ENCODE measurements at regions not wholly inside any gene's neighbourhood (a gene's known extent, or its start where the extent isn't known, plus 50 kb on each side); places are given as distances from the start of the nearest gene placed in this dataset.
A peak's percentile ranks its signal among the peaks of the same experiment; 100 is the strongest.
"Not testable (repeated sequence)": the region's sequence is repeated elsewhere in the genome, so short reads cannot be mapped to it uniquely, and the experiment has no call there.

DNA sequence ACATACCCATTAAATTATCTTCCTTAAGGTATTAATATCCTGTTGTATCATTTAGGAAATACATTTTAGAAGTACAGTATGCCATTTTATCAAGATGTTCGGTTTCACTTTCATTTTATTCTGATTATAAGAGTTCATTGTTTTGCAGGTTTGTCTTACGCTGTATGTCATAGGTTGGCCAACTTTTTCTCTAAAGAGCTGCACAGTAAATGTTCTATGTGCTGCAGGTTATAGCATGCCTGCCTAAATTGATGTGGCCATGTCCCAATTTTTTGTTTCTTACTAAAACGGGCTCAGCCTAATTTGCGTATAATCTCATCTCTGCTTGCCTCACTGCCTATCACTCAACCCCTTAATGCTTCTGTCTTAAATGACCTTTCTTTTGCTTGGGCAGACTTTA is 126.4 kb downstream of the USP22 start:
- Histone ChIP-seq H3K4ac (ENCODE audit: low read depth, low read length) (no peak overlapping the region), H3K9ac (ENCODE audit: extremely low read depth, insufficient read length, low read length) (no peak overlapping the region), H3K9me3 (ENCODE audit: control insufficient read depth, low read depth, low read length) (no peaks in the 10 kb centered on the region), H4K91ac (ENCODE audit: insufficient read length, low read depth, low read length) (no peak overlapping the region), H2BK15ac (ENCODE audit: low read depth, low read length) (no peak overlapping the region), H3K23me2 (ENCODE audit: insufficient read length, low read depth, low read length, poor library complexity, severe bottlenecking) (no peaks in the 10 kb centered on the region), H4K20me1 (ENCODE audit: control insufficient read depth, insufficient read depth, insufficient read length) (no peaks in the 10 kb centered on the region), H3K56ac (ENCODE audit: insufficient read length, low read depth, low read length) (no peak overlapping the region), H2BK120ac (ENCODE audit: low read depth, low read length, poor library complexity, severe bottlenecking) (no peak overlapping the region), H3T11ph (ENCODE audit: low read length) (no peak overlapping the region), H2BK20ac (ENCODE audit: low read depth, low read length, poor library complexity, severe bottlenecking) (no peak overlapping the region), H2BK12ac (ENCODE audit: insufficient read length, low read depth, low read length) (no peak overlapping the region), H4K8ac (replicated peaks; ENCODE audit: insufficient read length, low read depth, low read length) (no peak overlapping the region), H3K79me1 (ENCODE audit: insufficient read depth, low read depth, low read length, poor library complexity, severe bottlenecking) (no peaks in the 10 kb centered on the region), H3K4me1 (ENCODE audit: insufficient read depth, low read length) (no peaks in the 10 kb centered on the region), H3K18ac (ENCODE audit: insufficient read length, low read depth, low read length) (no peak overlapping the region), H2AFZ (ENCODE audit: low read length) (no peak overlapping the region), H2AK5ac (ENCODE audit: insufficient read length, low read length) (no peak overlapping the region), H3K79me2 (ENCODE audit: insufficient read depth, low read length) (no peaks in the 10 kb centered on the region), H3K27me3 (ENCODE audit: insufficient read depth, low read length) (no peaks in the 10 kb centered on the region), H2BK5ac (ENCODE audit: insufficient read length, low read length) (no peak overlapping the region), H4K5ac (ENCODE audit: insufficient read length, low read depth, low read length) (no peak overlapping the region), H3K23ac (ENCODE audit: insufficient read length, low read depth, low read length) (no peak overlapping the region), H3K27ac (ENCODE audit: insufficient read length, low read depth, low read length) (no peak overlapping the region), H3K14ac (ENCODE audit: insufficient read depth, low read length) (no peak overlapping the region), H3K4me2 (ENCODE audit: insufficient read depth, insufficient read length, low read length) (no peak overlapping the region)
- Mint-ChIP-seq H3K27me3 (ENCODE audit: low read depth) (no peaks in the 10 kb centered on the region; the same call in 1 of the 2 replicates), H3K9me3 (peaks cover 10 to 12% of the 10 kb centered on the region in 2 experiments), H3K4me1 (peaks cover 17 to 21% of the 10 kb centered on the region in 2 experiments; a peak in 3 of 4 replicates), H3K27ac (peak overlapping the region in 1 of 3 experiments; percentile 22; a peak in 1 of 7 replicates), H3K36me3 (ENCODE audit: insufficient read depth in 1 of 3, low read depth in 3 of 3) (peaks cover 8 to 16% (median 8%) of the 10 kb centered on the region in 3 experiments), H3K4me3 (no peak overlapping the region)
- TF ChIP-seq, protein P1, sequence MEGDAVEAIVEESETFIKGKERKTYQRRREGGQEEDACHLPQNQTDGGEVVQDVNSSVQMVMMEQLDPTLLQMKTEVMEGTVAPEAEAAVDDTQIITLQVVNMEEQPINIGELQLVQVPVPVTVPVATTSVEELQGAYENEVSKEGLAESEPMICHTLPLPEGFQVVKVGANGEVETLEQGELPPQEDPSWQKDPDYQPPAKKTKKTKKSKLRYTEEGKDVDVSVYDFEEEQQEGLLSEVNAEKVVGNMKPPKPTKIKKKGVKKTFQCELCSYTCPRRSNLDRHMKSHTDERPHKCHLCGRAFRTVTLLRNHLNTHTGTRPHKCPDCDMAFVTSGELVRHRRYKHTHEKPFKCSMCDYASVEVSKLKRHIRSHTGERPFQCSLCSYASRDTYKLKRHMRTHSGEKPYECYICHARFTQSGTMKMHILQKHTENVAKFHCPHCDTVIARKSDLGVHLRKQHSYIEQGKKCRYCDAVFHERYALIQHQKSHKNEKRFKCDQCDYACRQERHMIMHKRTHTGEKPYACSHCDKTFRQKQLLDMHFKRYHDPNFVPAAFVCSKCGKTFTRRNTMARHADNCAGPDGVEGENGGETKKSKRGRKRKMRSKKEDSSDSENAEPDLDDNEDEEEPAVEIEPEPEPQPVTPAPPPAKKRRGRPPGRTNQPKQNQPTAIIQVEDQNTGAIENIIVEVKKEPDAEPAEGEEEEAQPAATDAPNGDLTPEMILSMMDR (conservative IDR thresholded peaks at IDR 0.05), result no peak
- no CpG with 5 or more reads among the region's 4 CpGs for WGBS (ENCODE audit: extremely low coverage, insufficient read length, low lambda C conversion rate)
- no peak for DNase-seq

DNA sequence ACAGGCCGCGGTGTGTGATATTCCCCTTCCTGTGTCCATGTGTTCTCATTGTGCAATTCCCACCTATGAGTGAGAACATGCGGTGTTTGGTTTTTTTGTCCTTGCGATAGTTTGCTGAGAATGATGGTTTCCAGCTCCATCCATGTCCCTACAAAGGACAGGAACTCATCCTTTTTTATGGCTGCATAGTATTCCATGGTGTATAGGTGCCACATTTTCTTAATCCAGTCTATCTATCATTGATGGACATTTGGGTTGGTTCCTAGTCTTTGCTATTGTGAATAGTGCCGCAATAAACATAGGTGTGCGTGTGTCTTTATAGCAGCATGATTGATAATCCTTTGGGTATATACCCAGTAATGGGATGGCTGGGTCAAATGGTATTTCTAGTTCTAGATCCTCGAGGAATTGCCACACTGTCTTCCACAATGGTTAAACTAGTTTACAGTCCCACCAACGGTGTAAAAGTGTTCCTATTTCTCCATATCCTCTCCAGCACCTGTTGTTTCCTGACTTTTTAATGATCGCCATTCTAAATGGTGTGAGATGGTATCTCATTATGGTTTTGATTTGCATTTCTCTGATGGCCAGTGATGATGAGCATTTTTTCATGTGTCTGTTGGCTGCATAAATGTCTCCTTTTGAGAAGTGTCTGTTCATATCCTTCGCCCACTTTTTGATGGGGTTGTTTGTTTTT is 125.1 kb downstream of the USP22 start:
- not testable (repeated sequence) for H3T11ph ChIP-seq (ENCODE audit: low read length); H2BK20ac ChIP-seq (ENCODE audit: low read depth, low read length, poor library complexity, severe bottlenecking); H4K91ac ChIP-seq (ENCODE audit: insufficient read length, low read depth, low read length); H3K27ac Mint-ChIP-seq; H3K79me1 ChIP-seq (ENCODE audit: insufficient read depth, low read depth, low read length, poor library complexity, severe bottlenecking); H2BK120ac ChIP-seq (ENCODE audit: low read depth, low read length, poor library complexity, severe bottlenecking); H3K9me3 ChIP-seq (ENCODE audit: control insufficient read depth, low read depth, low read length); H2AFZ ChIP-seq (ENCODE audit: low read length); H3K4ac ChIP-seq (ENCODE audit: low read depth, low read length); H3K23ac ChIP-seq (ENCODE audit: insufficient read length, low read depth, low read length); H3K27me3 Mint-ChIP-seq (ENCODE audit: low read depth); H3K56ac ChIP-seq (ENCODE audit: insufficient read length, low read depth, low read length); H3K4me1 ChIP-seq (ENCODE audit: insufficient read depth, low read length); H3K4me3 Mint-ChIP-seq; H4K5ac ChIP-seq (ENCODE audit: insufficient read length, low read depth, low read length); H3K27ac ChIP-seq (ENCODE audit: insufficient read length, low read depth, low read length); DNase-seq; H3K79me2 ChIP-seq (ENCODE audit: insufficient read depth, low read length); H4K20me1 ChIP-seq (ENCODE audit: control insufficient read depth, insufficient read depth, insufficient read length); H2BK5ac ChIP-seq (ENCODE audit: insufficient read length, low read length); H2AK5ac ChIP-seq (ENCODE audit: insufficient read length, low read length); H3K23me2 ChIP-seq (ENCODE audit: insufficient read length, low read depth, low read length, poor library complexity, severe bottlenecking); H2BK12ac ChIP-seq (ENCODE audit: insufficient read length, low read depth, low read length); H4K8ac ChIP-seq (replicated peaks; ENCODE audit: insufficient read length, low read depth, low read length); H3K9ac ChIP-seq (ENCODE audit: extremely low read depth, insufficient read length, low read length); H3K27me3 ChIP-seq (ENCODE audit: insufficient read depth, low read length); H3K4me2 ChIP-seq (ENCODE audit: insufficient read depth, insufficient read length, low read length); H2BK15ac ChIP-seq (ENCODE audit: low read depth, low read length); H3K14ac ChIP-seq (ENCODE audit: insufficient read depth, low read length); H3K18ac ChIP-seq (ENCODE audit: insufficient read length, low read depth, low read length)
- peaks cover 8 to 16% (median 8%) of the 10 kb centered on the region in 3 experiments for H3K36me3 Mint-ChIP-seq (ENCODE audit: insufficient read depth in 1 of 3, low read depth in 3 of 3)
- no CpG with 5 or more reads among the region's 10 CpGs for WGBS (ENCODE audit: extremely low coverage, insufficient read length, low lambda C conversion rate)
- H3K9me3 Mint-ChIP-seq, result peaks cover 10 to 12% of the 10 kb centered on the region in 2 experiments
- H3K4me1 Mint-ChIP-seq, result peaks cover 17 to 21% of the 10 kb centered on the region in 2 experiments; a peak in 3 of 4 replicates

Measured in H9 (cell line).